SK-MEL-5 (cell line): ENCODE measurements at regions not wholly inside any gene's neighbourhood (a gene's known extent, or its start where the extent isn't known, plus 50 kb on each side); places are given as distances from the start of the nearest gene placed in this dataset.

ENCODE experiments used
- DNase-seq: peaks from one replicate; pipeline ENCODE4 v3.0.0-alpha.2; 2016; ENCODE audit warnings: low read depth, low spot score
- in situ Hi-C: cut with HindIII; loops from 2 replicates; pipeline ENCODE4 v1.10.0; 2016; ENCODE audit warnings: low sequenced_read_pairs, high pct_unique_total_duplicates, low pct_unique_long_range_greater_than_20kb

- in situ Hi-C loops, result no loop called here
- no peak for DNase-seq
Measured at GRCh38 chr19:31947436-31948115, 397.8 kb upstream of the ZNF507 start.

DNA sequence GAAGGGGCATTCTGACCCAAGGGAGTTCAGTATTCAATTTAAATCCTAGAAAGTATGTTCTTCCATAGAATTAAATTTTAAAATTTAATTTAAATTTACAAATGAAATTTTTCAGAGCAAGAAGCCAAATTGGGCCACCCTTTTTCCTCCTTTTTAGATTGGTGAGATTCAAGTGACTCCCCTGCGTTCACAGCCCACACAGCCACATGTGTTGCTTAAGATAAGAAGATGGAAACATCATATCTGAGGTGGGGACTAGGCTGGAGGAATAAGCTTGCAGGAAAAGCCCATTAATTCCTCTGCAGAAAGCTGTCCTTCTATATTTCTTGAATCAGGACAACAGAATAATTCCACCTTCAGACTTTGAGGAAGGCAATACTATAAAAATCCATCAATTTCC, 392.7 kb upstream of the ZNF507 start:
- in situ Hi-C loops, result no loop called here
- no peak for DNase-seq

GRCh38 chr19:31955061-31955460, 390.3 kb upstream of the ZNF507 start:
- in situ Hi-C loops, result no loop called here
- DNase-seq, result no peak

GRCh38 chr19:31955884-31956283, 389.5 kb upstream of the ZNF507 start:
- DNase-seq, result no peak
- in situ Hi-C loops, result no loop called here

GRCh38 chr19:31956771-31957392, 388.5 kb upstream of the ZNF507 start:
- DNase-seq, result no peak
- in situ Hi-C loops, result no loop called here

- in situ Hi-C loops, result no loop called here
- no peak for DNase-seq
Measured at GRCh38 chr19:31957711-31958110, 387.7 kb upstream of the ZNF507 start.

DNA sequence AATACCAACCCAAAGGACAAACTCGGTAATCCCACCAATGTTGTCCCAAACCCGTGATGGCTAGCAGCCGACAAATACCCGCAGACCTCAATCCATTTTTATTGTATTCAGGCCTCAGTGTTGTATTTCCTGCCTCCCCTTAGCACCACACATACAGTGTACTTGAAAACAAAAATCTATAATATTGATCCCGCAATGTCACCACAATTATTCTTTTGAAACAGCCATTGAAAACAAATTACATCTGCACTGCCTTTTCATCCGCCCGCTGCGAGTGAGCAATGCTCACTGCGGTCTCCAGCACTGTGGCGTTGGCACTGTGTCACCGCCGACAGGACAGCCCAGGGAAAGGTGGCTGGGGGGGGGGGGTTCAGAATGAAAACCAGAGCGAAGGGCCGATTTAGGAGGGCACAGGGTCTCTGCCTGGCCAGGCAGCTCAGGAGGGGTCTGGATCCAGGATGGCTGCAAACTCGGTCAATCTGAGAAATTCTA, 385.8 kb upstream of the ZNF507 start:
- in situ Hi-C loops, result no loop called here
- no peak for DNase-seq

- no peak for DNase-seq
- in situ Hi-C loops, result no loop called here
Measured at GRCh38 chr19:31960474-31960873, 384.9 kb upstream of the ZNF507 start.

DNA sequence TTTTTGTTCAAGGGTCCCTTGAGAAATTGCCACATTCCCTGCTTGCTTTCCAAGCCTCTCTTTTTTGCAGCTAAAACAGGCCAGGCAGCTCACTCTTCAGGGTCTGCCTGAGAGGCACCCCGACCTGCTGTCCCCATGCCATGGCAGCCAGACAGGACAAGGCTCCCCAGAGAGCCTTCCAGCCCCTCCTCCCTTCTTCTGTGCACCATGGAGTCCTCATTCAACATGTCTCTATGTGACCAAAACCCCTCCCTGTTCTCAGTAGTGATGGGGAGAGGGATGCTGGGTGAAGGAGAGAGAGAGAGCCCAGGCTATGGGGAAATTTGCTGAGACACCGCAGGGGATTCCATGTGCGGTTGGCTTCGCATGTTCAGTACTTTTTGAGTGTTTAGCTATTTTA, 384.2 kb upstream of the ZNF507 start:
- in situ Hi-C loops, result no loop called here
- no peak for DNase-seq

- in situ Hi-C loops, result no loop called here
Measured at GRCh38 chr19:31961667-31962066, 383.7 kb upstream of the ZNF507 start.

DNA sequence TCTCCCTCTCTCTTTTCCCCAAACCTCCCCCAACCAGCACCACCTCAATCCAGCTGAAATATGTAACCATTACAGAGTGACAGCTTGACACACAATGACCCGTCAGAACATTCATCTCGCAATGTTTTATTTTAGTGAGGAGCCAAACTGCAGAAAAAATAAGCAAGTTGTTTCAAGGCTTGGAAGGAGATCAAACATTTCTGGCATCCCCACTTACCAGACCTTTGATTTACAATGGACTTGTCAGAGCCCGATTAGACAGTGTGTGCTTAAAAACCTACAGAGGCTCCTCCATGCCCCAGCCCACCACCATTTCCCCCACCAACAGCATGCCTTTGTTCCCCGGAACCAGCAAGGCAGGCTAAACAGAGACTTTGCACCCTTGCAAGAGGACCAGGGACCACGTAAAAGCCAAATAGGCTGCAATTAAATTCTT, 382.8 kb upstream of the ZNF507 start:
- in situ Hi-C loops, result no loop called here
- no peak for DNase-seq

More at GRCh38 chr19:31961667-31962066, 383.7 kb upstream of the ZNF507 start:
- DNase-seq, result no peak

DNA sequence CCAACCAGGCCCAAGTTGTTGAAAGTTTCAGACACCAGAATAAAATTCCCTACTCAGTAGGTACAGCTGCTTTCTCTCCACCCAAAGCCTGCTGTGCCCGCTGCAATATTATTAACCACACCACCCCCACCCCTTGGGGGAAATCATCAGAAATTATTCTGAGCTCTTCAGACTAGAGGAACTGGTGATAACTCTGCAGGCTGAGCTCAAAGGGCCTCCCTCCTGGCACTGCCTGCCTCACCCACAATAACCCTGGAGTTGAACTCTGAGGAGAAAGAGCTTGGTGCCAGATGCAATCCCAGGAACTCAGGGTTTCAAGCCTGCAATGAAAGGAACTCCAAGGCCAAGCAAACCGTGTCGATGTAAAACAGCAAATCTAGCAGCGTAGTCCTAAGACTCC, 381.7 kb upstream of the ZNF507 start:
- DNase-seq, result no peak
- in situ Hi-C loops, result no loop called here

DNA sequence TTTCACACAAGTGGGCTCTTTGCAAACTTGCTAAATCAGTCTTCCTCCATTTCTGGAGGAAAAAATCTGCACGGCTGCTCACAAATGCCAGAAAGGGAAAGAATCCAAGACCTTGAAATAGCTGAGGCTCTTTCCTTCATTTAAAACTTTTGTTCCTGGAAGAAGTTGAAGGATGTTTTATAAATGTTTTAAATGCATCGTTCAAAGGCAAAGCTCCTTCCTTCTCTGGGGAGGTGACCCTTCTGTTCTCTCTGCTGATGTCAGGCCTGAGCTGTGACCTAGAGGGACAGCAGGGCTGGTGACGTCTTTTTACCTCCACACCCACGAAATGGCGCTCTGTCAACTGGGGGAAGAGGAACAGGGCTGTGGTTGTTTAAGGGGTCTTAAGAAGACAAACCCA, 376.4 kb upstream of the ZNF507 start:
- no peak for DNase-seq
- in situ Hi-C loops, result no loop called here

DNA sequence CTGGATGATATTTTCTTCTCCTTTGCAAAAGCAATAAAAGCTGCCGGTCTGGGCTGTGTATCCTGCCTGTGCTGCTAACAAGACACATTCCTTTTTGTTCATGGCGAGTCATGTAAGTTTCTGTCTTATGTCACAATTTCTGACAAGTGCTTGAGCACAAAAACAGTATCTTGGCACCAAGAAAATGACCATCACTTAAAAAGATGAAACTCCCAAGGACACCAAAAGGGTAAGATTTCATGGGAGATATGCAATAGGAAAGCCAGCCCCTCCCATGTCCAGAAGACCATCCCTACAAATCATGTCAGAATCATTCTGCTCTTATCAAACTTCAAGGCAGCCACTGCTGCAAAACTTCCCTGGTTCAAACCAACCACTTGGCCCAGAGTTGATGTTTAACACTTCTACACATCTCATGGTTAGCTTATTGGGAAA, 375.4 kb upstream of the ZNF507 start:
- in situ Hi-C loops, result no loop called here
- DNase-seq, result no peak

- in situ Hi-C loops, result no loop called here
Measured at GRCh38 chr19:31974290-31974689, 371.1 kb upstream of the ZNF507 start.

DNA sequence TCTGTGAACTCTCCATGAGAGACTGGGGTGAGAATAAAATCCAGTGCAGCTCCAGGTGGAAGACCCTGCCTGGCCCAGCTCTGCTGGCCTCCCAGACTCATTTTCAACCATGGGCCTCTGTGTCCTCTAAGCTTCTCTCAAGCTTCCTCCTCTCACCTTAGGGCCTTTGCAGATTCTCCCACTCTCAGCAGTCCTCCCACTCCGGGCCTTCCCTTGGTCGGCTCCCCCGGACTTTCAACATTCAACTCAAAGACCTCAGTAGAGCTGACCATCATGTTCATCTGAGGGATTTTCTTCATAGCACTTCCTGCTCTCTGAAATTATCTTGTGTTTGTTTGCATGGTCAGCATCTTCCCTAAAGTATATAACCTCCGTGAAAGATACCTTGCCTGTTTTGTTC, 370.5 kb upstream of the ZNF507 start:
- in situ Hi-C loops, result no loop called here
- DNase-seq, result no peak

More at GRCh38 chr19:31974290-31974689, 371.1 kb upstream of the ZNF507 start:
- no peak for DNase-seq

GRCh38 chr19:31975461-31975860, 369.9 kb upstream of the ZNF507 start:
- no peak for DNase-seq
- in situ Hi-C loops, result no loop called here

DNA sequence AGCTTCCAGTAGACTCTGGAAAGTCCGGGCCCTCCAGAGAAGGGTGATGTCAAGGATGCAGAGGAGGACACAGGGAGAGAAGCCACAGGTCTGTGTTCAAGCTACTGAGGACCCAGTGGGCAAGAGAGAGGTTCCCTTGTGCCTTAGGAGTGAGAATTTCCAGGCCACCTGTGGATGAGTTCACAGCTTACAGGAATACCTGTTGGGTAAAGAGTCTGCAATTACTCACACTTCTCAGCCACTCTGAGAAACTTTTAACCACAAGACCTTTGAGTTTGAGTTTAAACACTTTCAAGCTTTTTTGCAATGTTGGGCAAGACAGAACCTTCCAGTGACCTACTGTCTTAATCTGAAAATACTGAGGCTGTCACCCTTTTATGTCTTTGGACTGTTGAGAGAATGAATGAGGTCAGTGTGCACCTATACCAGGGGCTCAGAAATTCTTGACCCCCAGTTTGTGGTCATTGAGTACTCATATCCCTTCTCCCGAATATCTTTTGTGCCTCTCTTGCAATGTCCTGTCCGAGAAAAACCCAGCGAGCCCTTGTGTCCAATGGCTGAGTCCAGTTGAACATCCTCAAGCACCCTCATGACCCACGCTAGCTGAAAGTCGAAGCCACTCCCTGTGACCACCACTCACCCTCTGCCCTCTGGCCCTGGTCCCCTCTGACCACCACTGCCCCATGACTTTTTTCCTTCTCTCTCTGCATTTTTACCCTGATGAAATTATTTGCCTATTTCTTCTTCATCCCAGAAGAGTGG, 368.5 kb upstream of the ZNF507 start:
- DNase-seq, result no peak
- in situ Hi-C loops, result no loop called here

- DNase-seq, result no peak
- in situ Hi-C loops, result no loop called here
Measured at GRCh38 chr19:31979362-31979761, 366.0 kb upstream of the ZNF507 start.
